Neural progenitor cell (in vitro differentiated cells): ENCODE measurements at regions not wholly inside any gene's neighbourhood (a gene's known extent, or its start where the extent isn't known, plus 50 kb on each side); places are given as distances from the start of the nearest gene placed in this dataset.

Experiments used
- DNase-seq: peaks from one replicate; pipeline ENCODE4 v3.0.0-alpha.2; 2016; ENCODE audit warnings: low spot score
- H2AFZ ChIP-seq: fragments of 200-600 bp; sonication (generic); replicated peaks from 2 replicates; pipeline ENCODE4 v1.6.1; 2016; ENCODE audit warnings: antibody characterized with exemption
- H3F3A ChIP-seq: fragments of 200-600 bp; sonication (generic); 2 replicates; pipeline ENCODE4 v1.6.1; 2016; ENCODE audit warnings: antibody characterized with exemption, low read depth
- H3K27ac ChIP-seq: fragments of 200-600 bp; sonication (generic); 2 replicates; pipeline ENCODE4 v1.5.1; 2016; ENCODE audit warnings: mild to moderate bottlenecking
- H3K27me3 ChIP-seq: fragments of 200-600 bp; sonication (generic); 2 replicates; pipeline ENCODE4 v1.6.1; 2016; ENCODE audit warnings: mild to moderate bottlenecking, moderate library complexity
- H3K36me3 ChIP-seq: fragments of 200-600 bp; sonication (generic); 2 replicates; pipeline ENCODE4 v1.5.1; 2016
- H3K4me1 ChIP-seq: fragments of 200-600 bp; sonication (generic); 2 replicates; pipeline ENCODE4 v1.6.1; 2016; ENCODE audit warnings: mixed run types
- H3K4me2 ChIP-seq: fragments of 200-600 bp; sonication (generic); 2 replicates; pipeline ENCODE4 v1.6.1; 2016
- H3K4me3 ChIP-seq: fragments of 200-600 bp; sonication (generic); 2 replicates; pipeline ENCODE4 v1.5.1; 2016
- H3K79me2 ChIP-seq: fragments of 200-600 bp; sonication (generic); 2 replicates; pipeline ENCODE4 v1.6.1; 2016; ENCODE audit warnings: low read depth
- H3K9ac ChIP-seq: fragments of 200-600 bp; sonication (generic); 2 replicates; pipeline ENCODE4 v1.6.1; 2016
- H3K9me3 ChIP-seq: fragments of 200-600 bp; sonication (generic); 2 replicates; pipeline ENCODE4 v1.5.1; 2016; ENCODE audit warnings: low read depth
- H4K20me1 ChIP-seq: fragments of 200-600 bp; sonication (generic); 2 replicates; pipeline ENCODE4 v1.6.1; 2016; ENCODE audit warnings: low read depth
- H3K27ac Mint-ChIP-seq: 3 replicates; pipeline ENCODE4 v1.8.0; 2021; ENCODE audit warnings: mixed read lengths
- H3K27me3 Mint-ChIP-seq: 2 replicates; pipeline ENCODE4 v1.8.0; 2022; ENCODE audit warnings: low read depth, mild to moderate bottlenecking, inconsistent platforms, moderate library complexity, mixed read lengths; ENCODE audit not compliant: insufficient read depth
- H3K36me3 Mint-ChIP-seq: 3 replicates; pipeline ENCODE4 v1.8.0; 2021; ENCODE audit warnings: mixed read lengths
- H3K4me1 Mint-ChIP-seq: 3 replicates; pipeline ENCODE4 v1.8.0; 2021; ENCODE audit warnings: mixed read lengths
- H3K4me3 Mint-ChIP-seq: 3 replicates; pipeline ENCODE4 v1.8.0; 2021; ENCODE audit warnings: mild to moderate bottlenecking, moderate library complexity, mixed read lengths
- H3K9me3 Mint-ChIP-seq: 3 replicates; pipeline ENCODE4 v1.8.0; 2020; ENCODE audit warnings: mixed read lengths
- EZH2 ChIP-seq: fragments of 200-600 bp; sonication (generic); IDR thresholded peaks from 2 replicates; pipeline ENCODE4 v1.6.1; 2017; ENCODE audit warnings: antibody characterized with exemption, mild to moderate bottlenecking, moderate library complexity
- EZH2phosphoT487 ChIP-seq: fragments of 200-600 bp; sonication (generic); IDR thresholded peaks from 2 replicates; pipeline ENCODE4 v1.6.1; 2017; ENCODE audit warnings: antibody characterized with exemption
- TF ChIP-seq, protein P1 (sequence below): fragments of 200-600 bp; sonication (generic); IDR thresholded peaks from 2 replicates; pipeline ENCODE4 v1.5.1; 2017; ENCODE audit warnings: antibody characterized with exemption, mild to moderate bottlenecking

- TF ChIP-seq EZH2phosphoT487 (no peak), EZH2 (no peak)
- TF ChIP-seq, protein P1, sequence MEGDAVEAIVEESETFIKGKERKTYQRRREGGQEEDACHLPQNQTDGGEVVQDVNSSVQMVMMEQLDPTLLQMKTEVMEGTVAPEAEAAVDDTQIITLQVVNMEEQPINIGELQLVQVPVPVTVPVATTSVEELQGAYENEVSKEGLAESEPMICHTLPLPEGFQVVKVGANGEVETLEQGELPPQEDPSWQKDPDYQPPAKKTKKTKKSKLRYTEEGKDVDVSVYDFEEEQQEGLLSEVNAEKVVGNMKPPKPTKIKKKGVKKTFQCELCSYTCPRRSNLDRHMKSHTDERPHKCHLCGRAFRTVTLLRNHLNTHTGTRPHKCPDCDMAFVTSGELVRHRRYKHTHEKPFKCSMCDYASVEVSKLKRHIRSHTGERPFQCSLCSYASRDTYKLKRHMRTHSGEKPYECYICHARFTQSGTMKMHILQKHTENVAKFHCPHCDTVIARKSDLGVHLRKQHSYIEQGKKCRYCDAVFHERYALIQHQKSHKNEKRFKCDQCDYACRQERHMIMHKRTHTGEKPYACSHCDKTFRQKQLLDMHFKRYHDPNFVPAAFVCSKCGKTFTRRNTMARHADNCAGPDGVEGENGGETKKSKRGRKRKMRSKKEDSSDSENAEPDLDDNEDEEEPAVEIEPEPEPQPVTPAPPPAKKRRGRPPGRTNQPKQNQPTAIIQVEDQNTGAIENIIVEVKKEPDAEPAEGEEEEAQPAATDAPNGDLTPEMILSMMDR: no peak
- H2AFZ ChIP-seq: no peak overlapping the region
- no peaks in the 10 kb centered on the region for H3K36me3 Mint-ChIP-seq
- no peaks in the 10 kb centered on the region for H3K27me3 Mint-ChIP-seq
- no peaks in the 10 kb centered on the region for H3K4me1 ChIP-seq
- no peaks in the 10 kb centered on the region for H3K79me2 ChIP-seq
- no peaks in the 10 kb centered on the region for H3K27me3 ChIP-seq
- H4K20me1 ChIP-seq: no peaks in the 10 kb centered on the region
- no peak for DNase-seq
- H3K9ac ChIP-seq: no peak overlapping the region
- no peaks in the 10 kb centered on the region for H3K9me3 ChIP-seq
- H3K4me3 Mint-ChIP-seq: no peak overlapping the region
- no peaks in the 10 kb centered on the region for H3K36me3 ChIP-seq
- H3K9me3 Mint-ChIP-seq: peaks cover 6% of the 10 kb centered on the region
- H3K4me2 ChIP-seq: no peak overlapping the region
- H3K4me1 Mint-ChIP-seq: peaks cover 5% of the 10 kb centered on the region
- H3F3A ChIP-seq: no peaks in the 10 kb centered on the region
- no peak overlapping the region for H3K4me3 ChIP-seq
- no peak overlapping the region for H3K27ac ChIP-seq
- H3K27ac Mint-ChIP-seq: no peak overlapping the region
Observed at GRCh38 chr10:44039599-44039998, 345.3 kb downstream of the CXCL12 start.

DNA sequence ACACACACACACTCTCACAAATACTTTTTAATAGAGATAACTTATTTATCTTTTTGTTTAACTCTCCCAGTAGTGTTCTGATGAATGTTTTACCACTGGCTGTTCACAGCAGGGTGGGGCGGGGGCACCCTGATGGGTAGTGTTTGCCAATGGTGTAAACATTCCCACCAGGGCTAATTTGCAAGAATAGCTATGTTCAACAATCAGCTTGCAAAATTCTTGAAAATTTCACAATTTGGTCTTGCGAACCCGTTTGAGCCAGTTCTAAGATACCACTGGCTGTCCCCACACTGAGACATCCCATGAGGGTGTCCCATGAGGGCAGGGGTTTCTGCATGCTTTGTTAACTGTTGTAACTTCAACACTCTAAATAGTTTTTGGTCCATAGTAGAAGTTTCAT is 348.5 kb downstream of the CXCL12 start:
- Histone ChIP-seq H3K9ac (no peak overlapping the region), H3K4me1 (no peaks in the 10 kb centered on the region), H3K79me2 (no peaks in the 10 kb centered on the region), H3K27ac (no peak overlapping the region), H3K27me3 (no peaks in the 10 kb centered on the region), H3K4me3 (no peak overlapping the region), H3K4me2 (no peak overlapping the region), H4K20me1 (no peaks in the 10 kb centered on the region), H3K9me3 (no peaks in the 10 kb centered on the region), H3F3A (no peaks in the 10 kb centered on the region), H2AFZ (no peak overlapping the region), H3K36me3 (no peaks in the 10 kb centered on the region)
- TF ChIP-seq EZH2phosphoT487 (no peak), EZH2 (no peak)
- TF ChIP-seq, protein P1: no peak
- Mint-ChIP-seq H3K27ac (no peak overlapping the region), H3K36me3 (no peaks in the 10 kb centered on the region), H3K9me3 (peaks cover 6% of the 10 kb centered on the region), H3K4me1 (no peaks in the 10 kb centered on the region), H3K27me3 (no peaks in the 10 kb centered on the region), H3K4me3 (no peak overlapping the region)
- no peak for DNase-seq

GRCh38 chr10:44035474-44036197 is 349.3 kb downstream of the CXCL12 start:
- no peaks in the 10 kb centered on the region for H4K20me1 ChIP-seq
- Mint-ChIP-seq H3K27ac (no peak overlapping the region), H3K4me1 (no peaks in the 10 kb centered on the region), H3K36me3 (no peaks in the 10 kb centered on the region), H3K4me3 (no peak overlapping the region), H3K9me3 (peaks cover 6% of the 10 kb centered on the region), H3K27me3 (no peaks in the 10 kb centered on the region)
- no peak overlapping the region for H2AFZ ChIP-seq
- H3K27ac ChIP-seq: no peak overlapping the region
- TF ChIP-seq EZH2 (no peak), EZH2phosphoT487 (no peak)
- TF ChIP-seq, protein P1: no peak
- DNase-seq: no peak
- no peaks in the 10 kb centered on the region for H3K27me3 ChIP-seq
- no peaks in the 10 kb centered on the region for H3K9me3 ChIP-seq
- H3F3A ChIP-seq: no peaks in the 10 kb centered on the region
- H3K4me2 ChIP-seq: no peak overlapping the region
- H3K4me3 ChIP-seq: no peak overlapping the region
- H3K36me3 ChIP-seq: no peaks in the 10 kb centered on the region
- no peaks in the 10 kb centered on the region for H3K79me2 ChIP-seq
- H3K9ac ChIP-seq: no peak overlapping the region
- H3K4me1 ChIP-seq: no peaks in the 10 kb centered on the region
